PC-9 (cell line): ENCODE measurements at regions not wholly inside any gene's neighbourhood (a gene's known extent, or its start where the extent isn't known, plus 50 kb on each side); places are given as distances from the start of the nearest gene placed in this dataset.
"Not testable (repeated sequence)": the region's sequence is repeated elsewhere in the genome, so short reads cannot be mapped to it uniquely, and the experiment has no call there.

Experiments
- BruUV-seq: library from RNA; stranded (reverse); fragments of 400-500 nt; replicated peaks from 2 replicates; lab custom pipeline; 2021; lab: Mats Ljungman, UMichigan
- CTCF ChIA-PET: fragments of 300-600 bp; sonication (Branson Sonifier 250); formaldehyde crosslinking; loops from one replicate; lab custom pipeline; 2022; ENCODE audit warnings: antibody characterized with exemption; lab: Charles Lee
- POLR2A ChIA-PET: fragments of 300-600 bp; sonication (Branson Sonifier 250); formaldehyde crosslinking; loops from one replicate; lab custom pipeline; 2022; ENCODE audit warnings: antibody characterized with exemption; ENCODE audit not compliant: unreplicated experiment; lab: Charles Lee
- DNase-seq, 2 experiments: peaks; one replicate each; pipeline versions ENCODE4 v3.0.0 to v3.0.0-alpha.2; 2015 to 2022; ENCODE audit warnings: mixed read lengths in 1 of 2
- H2AFZ ChIP-seq: fragments of 200-600 bp; sonication (generic); 2 replicates; pipeline ENCODE4 v1.8.1; 2017; ENCODE audit warnings: antibody characterized with exemption
- H3F3A ChIP-seq: fragments of 200-600 bp; sonication (generic); 2 replicates; pipeline ENCODE4 v1.8.1; 2017; ENCODE audit warnings: antibody characterized with exemption, mild to moderate bottlenecking, low read depth; ENCODE audit not compliant: insufficient read depth
- H3K27ac ChIP-seq: fragments of 200-600 bp; sonication (generic); 2 replicates; pipeline ENCODE4 v1.6.1; 2016; ENCODE audit warnings: mixed run types
- H3K27me3 ChIP-seq: fragments of 200-600 bp; sonication (generic); 2 replicates; pipeline ENCODE4 v1.6.1; 2016; ENCODE audit warnings: low read depth, mixed run types; ENCODE audit not compliant: insufficient read depth
- H3K36me3 ChIP-seq: fragments of 200-600 bp; sonication (generic); 2 replicates; pipeline ENCODE4 v1.6.1; 2016; ENCODE audit warnings: low read depth, mixed run types
- H3K4me1 ChIP-seq: fragments of 200-600 bp; sonication (generic); replicated peaks from 2 replicates; pipeline ENCODE4 v1.6.1; 2016; ENCODE audit warnings: mixed run types; ENCODE audit not compliant: insufficient read depth
- H3K4me2 ChIP-seq: fragments of 200-600 bp; sonication (generic); 2 replicates; pipeline ENCODE4 v1.6.1; 2017; ENCODE audit warnings: mixed run types
- H3K4me3 ChIP-seq: fragments of 200-600 bp; sonication (generic); 2 replicates; pipeline ENCODE4 v1.6.1; 2016; ENCODE audit warnings: mixed run types
- H3K79me2 ChIP-seq: fragments of 200-600 bp; sonication (generic); 2 replicates; pipeline ENCODE4 v1.6.1; 2017; ENCODE audit warnings: low read depth, mixed run types
- H3K9me2 ChIP-seq: fragments of 200-600 bp; sonication (generic); 2 replicates; pipeline ENCODE4 v1.8.1; 2017; ENCODE audit warnings: mild to moderate bottlenecking; ENCODE audit not compliant: insufficient read depth
- H3K9me3 ChIP-seq: fragments of 200-600 bp; sonication (generic); 2 replicates; pipeline ENCODE4 v1.8.1; 2016; ENCODE audit warnings: low read depth; ENCODE audit not compliant: insufficient read depth
- H4K20me1 ChIP-seq: fragments of 200-600 bp; sonication (generic); 2 replicates; pipeline ENCODE4 v1.8.1; 2017; ENCODE audit not compliant: insufficient read depth
- CTCF ChIP-seq: fragments of 200-600 bp; sonication (generic); conservative IDR thresholded peaks from 2 replicates; pipeline ENCODE4 v1.6.1; 2017; ENCODE audit warnings: mixed run types, antibody characterized with exemption, mild to moderate bottlenecking, moderate library complexity
- EZH2 ChIP-seq: fragments of 200-600 bp; sonication (generic); IDR thresholded peaks from 2 replicates; pipeline ENCODE4 v1.8.0; 2017; ENCODE audit warnings: antibody characterized with exemption, low read depth
- intact Hi-C: fragments of 100-400 bp; cut with micrococcal nuclease; formaldehyde crosslinking; loops from one replicate; pipeline ENCODE4 v1.10.0; 2022; ENCODE audit not compliant: unreplicated experiment

GRCh38 chr16:88140195-88140594 is 189.0 kb downstream of the BANP start:
- H3K79me2 ChIP-seq, H3K4me1 ChIP-seq, POLR2A ChIA-PET, H3K36me3 ChIP-seq, H3K27ac ChIP-seq, H3K4me2 ChIP-seq, H3K27me3 ChIP-seq, H3F3A ChIP-seq, H3K9me3 ChIP-seq, DNase-seq, intact Hi-C loops, H4K20me1 ChIP-seq, H3K9me2 ChIP-seq, H3K4me3 ChIP-seq, BruUV-seq, CTCF ChIA-PET, H2AFZ ChIP-seq: not testable (repeated sequence)

- Histone ChIP-seq H4K20me1 (no peaks in the 10 kb centered on the region), H3K4me1 (no peaks in the 10 kb centered on the region), H3F3A (no peaks in the 10 kb centered on the region), H3K27ac (no peak overlapping the region), H3K4me2 (no peak overlapping the region), H3K9me2 (no peaks in the 10 kb centered on the region), H3K9me3 (no peaks in the 10 kb centered on the region), H3K27me3 (no peaks in the 10 kb centered on the region), H3K4me3 (no peak overlapping the region), H3K79me2 (no peaks in the 10 kb centered on the region), H2AFZ (no peak overlapping the region), H3K36me3 (no peaks in the 10 kb centered on the region)
- TF ChIP-seq EZH2 (no peak), CTCF (no peak)
- ChIA-PET POLR2A (no interaction called here), CTCF (no interaction called here)
- BruUV-seq, result no TSS peak
- no peak for DNase-seq
- intact Hi-C loops, result no loop called here
Observed at GRCh38 chr16:88141580-88141979, 190.3 kb downstream of the BANP start.

- H3K4me1 ChIP-seq, DNase-seq, H3K27me3 ChIP-seq, BruUV-seq, H3K79me2 ChIP-seq, H3K27ac ChIP-seq, H3K4me3 ChIP-seq, POLR2A ChIA-PET, H3K9me2 ChIP-seq, H3F3A ChIP-seq, H3K4me2 ChIP-seq, intact Hi-C loops, H3K9me3 ChIP-seq, H4K20me1 ChIP-seq, H2AFZ ChIP-seq, CTCF ChIA-PET, H3K36me3 ChIP-seq: not testable (repeated sequence)
Observed at GRCh38 chr16:88142056-88142935, 191.1 kb downstream of the BANP start.

- H3K4me2 ChIP-seq, H3K4me3 ChIP-seq, H3K27me3 ChIP-seq, H3F3A ChIP-seq, H3K27ac ChIP-seq, H3K9me2 ChIP-seq, POLR2A ChIA-PET, H3K79me2 ChIP-seq, intact Hi-C loops, CTCF ChIA-PET, H4K20me1 ChIP-seq, H3K36me3 ChIP-seq, H2AFZ ChIP-seq, H3K4me1 ChIP-seq, DNase-seq, BruUV-seq, H3K9me3 ChIP-seq: not testable (repeated sequence)
Observed at GRCh38 chr16:88143122-88144027, 192.1 kb downstream of the BANP start.
